ENCODE measurements at regions not wholly inside any gene's neighbourhood (a gene's known extent, or its start where the extent isn't known, plus 50 kb on each side); places are given as distances from the start of the nearest gene placed in this dataset.

DNA sequence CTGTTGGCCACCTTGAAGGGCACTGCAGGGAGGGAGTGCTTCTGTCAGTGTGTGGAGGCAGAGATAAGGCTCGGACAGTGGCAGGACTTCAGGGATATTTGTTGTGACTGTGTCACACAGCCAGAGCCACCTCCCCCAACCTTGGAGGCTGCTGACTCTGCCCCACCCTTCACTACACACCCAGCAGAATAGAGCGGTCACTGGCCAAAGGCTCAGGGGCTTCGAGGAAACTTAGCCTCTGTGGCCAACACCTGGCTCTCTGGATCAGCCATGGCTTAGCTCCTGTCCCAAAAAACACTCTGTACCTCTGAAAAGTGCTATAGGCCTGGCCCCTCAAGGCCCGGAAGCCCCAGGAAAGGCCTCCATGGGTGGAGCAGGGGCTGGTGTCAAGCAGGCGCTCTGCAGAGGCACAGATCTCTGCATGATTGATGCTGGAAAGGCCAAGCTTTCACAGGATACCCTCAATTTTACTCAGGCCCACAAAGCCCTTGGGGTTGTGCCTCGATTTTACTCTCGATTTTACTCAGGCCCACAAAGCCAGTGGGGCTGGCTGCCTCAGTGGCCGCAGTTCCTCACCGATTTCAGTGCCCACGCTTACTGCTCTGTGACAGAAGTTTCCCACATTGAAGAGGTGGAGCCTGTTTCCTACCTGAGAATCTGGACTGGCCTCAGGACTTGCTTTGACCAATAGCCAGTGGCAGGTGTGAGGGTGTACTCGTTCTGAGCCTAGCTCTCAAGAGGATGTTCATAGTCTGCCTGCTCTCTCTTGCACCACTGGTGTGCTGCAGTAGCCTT is 113.2 kb upstream of the GPR26 start:
- intact Hi-C loops (cut with DNase I): no loop called here
- 72 to 77% (median 76%) methylated on average over 11 of the region's 11 CpGs for WGBS, 3 donors
- Histone ChIP-seq H3K4me3 (no peak overlapping the region), H3K36me3 (ENCODE audit: insufficient read depth in 1 of 2, low read depth in 1 of 2) (no peaks in the 10 kb centered on the region), H3K9me3 (no peaks in the 10 kb centered on the region), H3K4me1 (no peaks in the 10 kb centered on the region), H3K27ac (no peak overlapping the region), H3K27me3 (ENCODE audit: insufficient read depth in 3 of 3, low read length in 2 of 3) (peaks cover 0 to 17% (median 4%) of the 10 kb centered on the region in 3 donors)
- DNase-seq (no peak), ATAC-seq (no peak)
- TF ChIP-seq, protein P1, sequence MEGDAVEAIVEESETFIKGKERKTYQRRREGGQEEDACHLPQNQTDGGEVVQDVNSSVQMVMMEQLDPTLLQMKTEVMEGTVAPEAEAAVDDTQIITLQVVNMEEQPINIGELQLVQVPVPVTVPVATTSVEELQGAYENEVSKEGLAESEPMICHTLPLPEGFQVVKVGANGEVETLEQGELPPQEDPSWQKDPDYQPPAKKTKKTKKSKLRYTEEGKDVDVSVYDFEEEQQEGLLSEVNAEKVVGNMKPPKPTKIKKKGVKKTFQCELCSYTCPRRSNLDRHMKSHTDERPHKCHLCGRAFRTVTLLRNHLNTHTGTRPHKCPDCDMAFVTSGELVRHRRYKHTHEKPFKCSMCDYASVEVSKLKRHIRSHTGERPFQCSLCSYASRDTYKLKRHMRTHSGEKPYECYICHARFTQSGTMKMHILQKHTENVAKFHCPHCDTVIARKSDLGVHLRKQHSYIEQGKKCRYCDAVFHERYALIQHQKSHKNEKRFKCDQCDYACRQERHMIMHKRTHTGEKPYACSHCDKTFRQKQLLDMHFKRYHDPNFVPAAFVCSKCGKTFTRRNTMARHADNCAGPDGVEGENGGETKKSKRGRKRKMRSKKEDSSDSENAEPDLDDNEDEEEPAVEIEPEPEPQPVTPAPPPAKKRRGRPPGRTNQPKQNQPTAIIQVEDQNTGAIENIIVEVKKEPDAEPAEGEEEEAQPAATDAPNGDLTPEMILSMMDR (IDR thresholded peaks at IDR 0.05): no peak

DNA sequence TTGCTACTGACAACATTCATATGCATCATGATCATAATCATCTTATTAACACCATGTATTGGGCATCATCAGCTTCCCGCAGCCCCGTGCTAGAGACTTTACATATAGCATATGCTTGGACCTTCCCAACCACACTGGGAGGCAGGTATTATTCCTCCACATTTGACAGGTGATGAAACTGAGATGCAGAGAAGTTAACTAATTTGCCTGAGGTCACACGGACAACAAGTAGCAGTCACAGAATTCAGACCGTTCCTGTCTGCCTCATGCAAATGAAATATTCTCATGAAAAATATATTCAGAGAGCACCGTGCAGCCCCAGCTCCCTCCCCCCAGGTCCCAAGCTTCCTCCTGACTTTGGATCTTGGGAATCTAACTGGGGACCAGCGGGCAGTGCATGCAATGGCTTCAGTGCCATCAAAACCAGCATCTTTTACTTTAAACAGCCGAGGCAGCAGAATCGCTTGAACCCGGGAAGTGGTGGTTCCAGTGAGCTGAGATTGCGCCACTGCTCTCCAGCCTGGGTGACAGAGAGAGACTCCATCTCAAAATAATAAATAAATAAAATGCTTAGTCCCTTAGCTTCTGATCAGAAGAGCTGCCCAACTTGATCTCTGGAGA is 112.2 kb upstream of the GPR26 start:
- DNase-seq (no peak), ATAC-seq (no peak)
- Histone ChIP-seq H3K27ac (no peak overlapping the region), H3K9me3 (no peaks in the 10 kb centered on the region), H3K4me3 (no peak overlapping the region), H3K36me3 (ENCODE audit: insufficient read depth in 1 of 2, low read depth in 1 of 2) (no peaks in the 10 kb centered on the region), H3K4me1 (no peaks in the 10 kb centered on the region), H3K27me3 (ENCODE audit: insufficient read depth in 3 of 3, low read length in 2 of 3) (peaks cover 0 to 17% (median 4%) of the 10 kb centered on the region in 3 donors)
- intact Hi-C loops (cut with DNase I): no loop called here
- TF ChIP-seq, protein P1 (IDR thresholded peaks at IDR 0.05): no peak
- 74 to 81% (median 76%) methylated on average over 10 of the region's 10 CpGs for WGBS, 3 donors

DNA sequence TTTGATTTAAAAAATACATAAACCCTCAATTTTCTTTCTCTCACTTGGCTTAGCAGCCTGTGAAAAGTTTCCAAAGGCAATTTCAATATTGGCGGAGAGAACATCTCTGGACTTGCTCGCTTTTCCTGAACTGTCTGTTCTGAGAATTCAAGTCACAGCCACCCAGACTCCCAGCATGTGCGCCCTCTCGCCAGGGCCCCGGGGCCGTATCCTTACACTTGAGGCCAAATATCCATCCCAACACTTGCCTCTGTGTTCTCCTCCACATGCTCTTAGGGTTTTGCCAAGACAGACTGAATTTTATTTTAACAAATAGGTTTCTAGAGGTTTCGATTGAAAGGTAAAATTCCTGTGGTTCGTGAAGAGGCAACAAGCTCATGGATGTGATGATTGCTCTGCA is 111.5 kb upstream of the GPR26 start:
- DNase-seq (no peak), ATAC-seq (no peak)
- TF ChIP-seq, protein P1 (IDR thresholded peaks at IDR 0.05): no peak
- intact Hi-C loops (cut with DNase I): loop anchor here (5.0 kb wide), 3 partner anchors 422 to 907 kb away; no protein-coding TSS in a partner anchor
- Histone ChIP-seq H3K27ac (no peak overlapping the region), H3K36me3 (ENCODE audit: insufficient read depth in 1 of 2, low read depth in 1 of 2) (no peaks in the 10 kb centered on the region), H3K4me1 (no peaks in the 10 kb centered on the region), H3K9me3 (no peaks in the 10 kb centered on the region), H3K4me3 (no peak overlapping the region), H3K27me3 (ENCODE audit: insufficient read depth in 3 of 3, low read length in 2 of 3) (peaks cover 0 to 17% (median 4%) of the 10 kb centered on the region in 3 donors)
- WGBS, 3 donors: 70 to 80% (median 79%) methylated on average over 8 of the region's 8 CpGs

DNA sequence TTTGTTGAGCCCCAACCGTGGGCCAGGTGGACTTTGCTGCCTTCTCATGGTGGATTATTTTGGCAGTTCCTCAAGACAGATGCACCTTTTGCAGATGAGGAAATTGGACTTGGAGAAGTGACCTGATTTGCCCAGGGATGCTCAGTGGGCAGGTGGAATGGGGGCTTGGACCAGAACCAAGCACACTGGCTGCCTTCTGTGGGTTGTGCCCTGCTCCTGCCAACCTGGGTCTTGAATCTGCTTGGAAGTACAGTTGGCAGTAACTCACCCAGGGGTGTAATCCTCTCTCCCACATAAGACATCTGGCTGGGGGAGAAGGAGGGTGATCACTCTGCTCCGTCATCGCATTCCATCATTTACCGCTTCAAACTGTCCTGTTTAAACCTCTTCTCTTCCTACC is 110.5 kb upstream of the GPR26 start:
- Histone ChIP-seq H3K36me3 (ENCODE audit: insufficient read depth in 1 of 2, low read depth in 1 of 2) (no peaks in the 10 kb centered on the region), H3K4me1 (no peaks in the 10 kb centered on the region), H3K27ac (no peak overlapping the region), H3K4me3 (no peak overlapping the region), H3K27me3 (ENCODE audit: insufficient read depth in 3 of 3, low read length in 2 of 3) (peaks cover 0 to 14% (median 2%) of the 10 kb centered on the region in 3 donors), H3K9me3 (no peaks in the 10 kb centered on the region)
- intact Hi-C loops (cut with DNase I): loop anchor here (5.0 kb wide), 3 partner anchors 423 to 908 kb away; no protein-coding TSS in a partner anchor
- DNase-seq (no peak), ATAC-seq (no peak)
- WGBS, 3 donors: 70 to 74% (median 70%) methylated on average over 4 of the region's 4 CpGs
- TF ChIP-seq, protein P1 (IDR thresholded peaks at IDR 0.05): no peak
